T-helper 1 cell (primary cell): ENCODE measurements at regions not wholly inside any gene's neighbourhood (a gene's known extent, or its start where the extent isn't known, plus 50 kb on each side); places are given as distances from the start of the nearest gene placed in this dataset.
A peak's percentile ranks its signal among the peaks of the same experiment; 100 is the strongest.
"Not testable (repeated sequence)": the region's sequence is repeated elsewhere in the genome, so short reads cannot be mapped to it uniquely, and the experiment has no call there.

Experiments
- DNase-seq, 5 donors: peaks; one replicate each; pipeline ENCODE4 v3.0.0-alpha.2; 2012 to 2020

DNA sequence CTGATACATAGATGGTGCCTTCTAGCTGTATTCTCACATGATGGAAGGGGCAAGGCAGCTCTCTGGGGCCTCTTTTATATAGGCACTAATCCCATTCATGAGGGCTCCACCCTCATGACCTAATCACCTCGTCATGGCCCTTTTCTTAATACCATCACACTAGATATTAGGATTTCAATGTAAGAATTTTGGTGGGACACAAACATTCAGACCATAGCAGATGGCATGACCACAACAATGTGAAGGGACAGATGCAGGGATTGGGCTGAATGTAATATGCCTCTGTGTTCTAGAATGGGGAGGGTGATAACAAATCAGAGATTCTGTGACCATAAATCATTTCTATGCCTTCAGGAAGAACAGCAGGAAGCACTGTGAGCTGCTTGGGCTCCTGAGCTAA lies 145.8 kb downstream of the LCA5 start:
- no peak for DNase-seq

DNA sequence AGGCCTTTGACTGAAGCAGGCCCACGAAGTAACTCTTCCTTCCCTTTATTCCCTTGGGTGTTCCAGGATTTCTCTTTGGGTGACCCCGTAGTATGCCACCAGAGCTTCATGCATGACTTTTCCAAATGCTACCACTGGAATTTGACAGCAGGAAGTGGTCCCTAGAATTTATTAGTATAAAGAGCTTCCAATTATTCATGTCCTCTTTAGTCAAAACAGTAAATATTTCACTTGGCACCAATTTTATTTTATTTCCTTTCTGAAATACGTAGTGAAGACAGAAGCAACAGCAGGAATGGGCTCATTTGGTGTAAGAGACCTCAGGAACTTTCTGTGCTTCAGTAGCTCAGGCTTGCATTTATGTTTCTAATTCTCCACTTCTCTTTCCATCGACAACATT lies 151.3 kb downstream of the LCA5 start:
- no peak for DNase-seq

DNA sequence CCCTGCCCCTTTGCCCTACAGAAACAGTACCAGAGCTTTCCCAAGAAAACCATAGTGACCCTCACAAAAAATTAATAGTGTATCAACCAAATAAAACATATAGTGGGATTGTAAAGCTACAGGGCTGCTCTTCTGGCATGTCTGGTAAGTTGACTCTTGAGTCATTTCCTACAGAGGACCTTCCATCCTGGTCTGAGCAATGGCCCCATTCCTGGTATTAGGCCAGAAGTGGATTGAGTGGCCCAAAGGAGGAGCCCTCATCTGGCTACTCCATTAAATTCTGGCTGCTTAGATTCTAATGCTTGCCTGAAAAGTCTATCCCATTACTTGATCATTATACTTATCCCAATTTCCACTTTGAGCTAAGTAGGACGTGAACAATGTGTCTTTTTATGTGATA lies 150.9 kb upstream of the HMGN3 start:
- no peak for DNase-seq

DNA sequence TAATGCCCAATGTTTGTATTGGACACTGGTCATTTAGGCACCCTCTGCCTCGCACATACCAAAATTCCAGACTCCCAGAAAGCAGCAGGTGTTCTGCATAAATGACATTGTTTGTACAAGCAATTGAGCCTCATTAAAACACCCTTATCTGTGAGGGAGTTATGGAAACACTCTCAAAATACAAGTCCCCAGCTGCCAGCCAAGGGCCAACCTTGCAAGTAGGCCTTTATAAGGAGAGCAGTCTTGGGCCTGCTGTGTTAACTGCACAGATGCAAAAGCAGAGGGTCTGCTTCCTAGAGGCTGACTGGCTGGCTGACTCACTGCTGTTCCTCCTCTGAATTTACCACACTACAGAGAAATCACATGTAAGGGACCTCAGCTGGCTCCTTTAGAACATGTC lies 150.4 kb upstream of the HMGN3 start:
- DNase-seq = no peak

- DNase-seq = no peak
These were observed 144.5 kb upstream of the HMGN3 start for GRCh38 chr6:79378957-79379356.

GRCh38 chr6:79377888-79378348 lies 143.4 kb upstream of the HMGN3 start:
- no peak for DNase-seq

GRCh38 chr6:79377047-79377446 lies 142.6 kb upstream of the HMGN3 start:
- DNase-seq = no peak

GRCh38 chr6:79375635-79376337 lies 141.3 kb upstream of the HMGN3 start:
- DNase-seq = no peak

GRCh38 chr6:79374308-79374707 lies 139.8 kb upstream of the HMGN3 start:
- no peak for DNase-seq

- no peak for DNase-seq
These were observed 139.4 kb upstream of the HMGN3 start for GRCh38 chr6:79373880-79374279.

GRCh38 chr6:79373246-79373645 lies 138.8 kb upstream of the HMGN3 start:
- DNase-seq = no peak

DNA sequence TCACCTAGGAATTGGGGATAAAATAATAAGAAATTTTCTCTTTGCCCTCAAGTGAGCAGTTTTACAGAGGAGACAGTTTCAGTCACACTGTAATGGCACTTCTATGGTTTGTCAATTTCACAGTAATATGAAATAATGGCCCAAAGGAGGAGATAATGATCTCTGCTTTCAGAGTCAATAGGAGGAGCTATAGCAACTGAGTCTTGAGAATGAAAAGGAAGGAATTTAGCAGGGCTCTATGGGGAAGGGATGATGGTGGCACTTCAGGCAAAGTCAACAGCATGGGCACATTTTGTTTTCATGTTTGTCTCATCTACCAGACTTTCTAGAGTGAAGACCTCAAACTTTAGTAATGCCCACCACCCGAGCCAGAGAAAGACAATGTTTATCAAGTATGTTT lies 138.3 kb upstream of the HMGN3 start:
- DNase-seq = no peak

DNA sequence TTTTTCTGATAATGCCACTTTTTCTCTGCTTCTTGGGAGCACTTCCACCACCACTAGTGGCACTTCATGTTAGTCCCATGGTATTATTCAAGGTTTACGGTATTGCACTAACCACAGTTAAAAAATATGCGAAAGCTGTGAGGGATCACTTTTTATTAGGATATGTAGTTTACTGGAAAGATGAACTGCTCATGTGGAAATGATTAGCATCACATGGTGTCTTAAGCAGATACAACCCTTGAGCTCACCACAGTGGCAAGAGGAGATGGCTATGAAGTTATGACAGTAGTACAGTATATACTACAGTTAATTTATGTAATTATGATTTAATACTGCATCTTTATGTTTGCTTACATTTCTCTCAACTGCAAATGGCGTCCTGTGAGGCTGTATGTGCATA lies 134.5 kb upstream of the HMGN3 start:
- DNase-seq = no peak

DNA sequence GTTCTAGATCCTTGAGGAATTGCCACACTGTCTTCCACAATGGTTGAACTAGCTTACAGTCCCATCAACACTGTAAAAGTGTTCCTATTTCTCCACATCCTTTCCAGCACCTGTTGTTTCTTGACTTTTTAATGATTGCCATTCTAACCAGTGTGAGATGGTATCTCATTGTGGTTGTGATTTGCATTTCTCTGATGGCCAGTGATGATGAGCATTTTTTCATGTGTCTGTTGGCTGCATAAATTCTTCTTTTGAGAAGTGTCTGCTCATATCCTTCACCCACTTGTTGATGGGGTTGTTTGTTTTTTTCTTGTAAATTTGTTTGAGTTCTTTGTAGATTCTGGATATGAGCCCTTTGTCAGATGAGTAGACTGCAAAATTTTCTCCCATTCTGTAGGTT lies 129.0 kb upstream of the HMGN3 start:
- DNase-seq = not testable (repeated sequence)

DNA sequence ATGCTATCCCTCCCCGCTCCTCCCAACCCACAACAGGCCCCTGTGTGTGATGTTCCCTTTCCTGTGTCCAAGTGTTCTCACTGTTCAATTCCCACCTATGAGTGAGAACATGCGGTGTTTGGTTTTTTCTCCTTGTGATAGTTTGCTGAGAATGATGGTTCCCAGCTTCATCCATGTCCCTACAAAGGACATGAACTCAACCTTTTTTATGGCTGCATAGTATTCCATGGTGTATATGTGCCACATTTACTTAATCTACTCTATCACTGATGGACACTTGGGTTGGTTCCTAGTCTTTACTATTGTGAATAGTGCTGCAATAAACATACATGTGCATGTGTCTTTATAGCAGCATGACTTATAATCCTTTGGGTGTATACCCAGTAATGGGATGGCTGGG lies 126.6 kb upstream of the HMGN3 start:
- DNase-seq = not testable (repeated sequence)

GRCh38 chr6:79353226-79353625 lies 118.7 kb upstream of the HMGN3 start:
- no peak for DNase-seq

GRCh38 chr6:79338493-79338892 lies 104.0 kb upstream of the HMGN3 start:
- DNase-seq = no peak

DNA sequence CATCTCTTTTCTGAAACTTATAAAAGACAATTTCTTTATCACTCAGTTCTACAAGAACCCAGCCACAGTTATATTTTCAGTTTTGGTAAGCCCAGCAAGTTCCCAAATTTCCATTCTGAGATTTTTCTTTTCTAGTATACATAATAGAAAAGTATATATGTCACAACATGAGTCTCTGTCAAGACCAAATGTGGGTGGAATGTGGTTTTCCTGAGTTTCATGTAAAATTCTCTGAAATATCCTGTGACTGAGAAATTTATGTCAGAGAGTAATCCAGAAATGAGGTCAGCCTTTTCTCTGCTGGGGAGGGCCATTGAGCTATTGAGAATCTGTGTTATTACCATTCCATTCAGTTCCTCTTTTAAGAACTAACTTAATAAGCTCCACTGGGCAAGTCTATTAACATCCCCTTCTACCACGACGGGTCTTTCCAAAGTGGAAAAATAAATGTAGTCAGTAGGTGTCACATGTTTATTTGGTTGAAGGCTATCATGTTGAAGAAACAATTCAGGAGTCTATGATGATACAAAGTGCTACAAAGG lies 100.7 kb upstream of the HMGN3 start:
- DNase-seq = peak in 1 of 5 donors; percentile 2

DNA sequence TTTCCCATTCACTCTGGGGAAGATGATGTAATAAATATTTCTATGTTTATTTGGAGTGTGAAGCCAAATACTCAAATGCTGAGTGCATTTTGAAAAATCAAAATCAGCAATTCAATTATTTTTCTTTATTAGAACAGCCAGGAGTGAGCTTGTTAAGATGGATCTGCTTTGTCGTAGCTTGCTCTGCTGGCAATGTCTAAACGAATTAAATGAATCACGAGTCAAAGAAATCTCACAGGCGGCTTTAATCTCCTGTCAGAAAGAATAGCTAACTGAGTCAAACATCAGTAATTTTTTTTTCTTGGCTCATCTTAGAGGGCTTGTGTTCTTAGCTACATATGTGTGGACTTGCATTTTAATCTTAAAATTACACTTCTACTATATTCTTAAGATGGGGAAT lies 100.2 kb upstream of the HMGN3 start:
- DNase-seq = no peak

DNA sequence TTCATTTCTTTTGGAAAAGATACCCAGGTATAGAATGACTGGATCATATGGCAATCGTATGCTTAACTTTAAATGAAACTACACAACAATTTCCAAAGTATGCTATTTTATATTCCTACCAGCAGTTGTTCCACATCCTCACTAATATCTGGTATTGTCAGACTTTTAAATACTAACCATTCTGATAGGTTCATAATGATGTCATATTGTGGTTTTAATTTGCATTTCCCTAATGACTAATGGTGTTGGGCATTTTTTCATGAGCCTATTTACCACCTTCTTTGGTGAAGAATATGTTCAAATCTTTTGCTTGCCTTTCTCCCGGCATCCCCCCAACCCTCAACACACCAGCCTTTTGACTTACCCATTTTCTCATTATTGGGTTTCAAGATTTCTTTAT lies 96.2 kb upstream of the HMGN3 start:
- DNase-seq = no peak

DNA sequence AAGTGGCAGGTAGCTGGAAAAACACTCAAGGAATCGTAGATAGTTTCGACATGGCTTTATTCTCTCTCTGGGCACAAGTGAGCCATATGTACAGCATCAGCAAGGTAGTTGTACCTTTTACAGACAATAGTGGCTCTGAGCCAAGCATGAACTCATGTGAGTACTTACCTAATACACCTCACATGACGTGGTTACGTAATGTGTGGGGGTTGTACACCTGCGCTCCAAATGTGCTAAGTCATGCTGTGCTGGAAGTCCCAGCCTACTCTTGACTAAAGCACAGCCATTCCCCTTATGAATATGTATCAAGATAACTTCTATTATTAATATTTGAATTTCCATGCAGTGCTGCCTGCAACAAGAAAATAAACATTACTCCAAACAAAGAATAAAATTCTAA lies 78.8 kb upstream of the HMGN3 start:
- no peak for DNase-seq

- no peak for DNase-seq
These were observed 73.0 kb upstream of the HMGN3 start for GRCh38 chr6:79307321-79308036.

GRCh38 chr6:79305020-79305419 lies 70.5 kb upstream of the HMGN3 start:
- no peak for DNase-seq

DNA sequence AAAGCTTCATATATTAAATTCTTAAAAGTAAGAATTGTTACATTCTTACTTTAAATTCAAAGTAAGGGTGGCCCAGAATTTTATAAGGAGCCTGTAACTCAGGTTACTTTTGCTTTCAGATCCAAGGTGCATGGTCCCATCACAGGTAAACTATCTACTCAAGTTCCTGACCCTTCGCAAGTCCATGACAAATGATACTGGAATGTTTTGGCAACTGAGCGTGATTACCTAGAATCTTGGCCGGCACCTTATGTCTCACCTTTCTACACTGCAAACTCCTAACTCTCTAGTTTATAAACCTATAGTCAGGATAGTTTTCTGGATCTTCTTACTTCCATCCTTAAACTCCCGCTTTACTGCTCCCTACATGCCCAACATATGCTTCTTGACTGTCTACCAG lies 67.9 kb upstream of the HMGN3 start:
- DNase-seq = no peak
